Fibroblast of the conjunctiva (primary cell): ENCODE measurements at regions not wholly inside any gene's neighbourhood (a gene's known extent, or its start where the extent isn't known, plus 50 kb on each side); places are given as distances from the start of the nearest gene placed in this dataset.
A peak's percentile ranks its signal among the peaks of the same experiment; 100 is the strongest.

Source experiments
- DNase-seq: peaks from one replicate; pipeline ENCODE4 v3.0.0-alpha.2; 2010; ENCODE audit warnings: low read depth

DNA sequence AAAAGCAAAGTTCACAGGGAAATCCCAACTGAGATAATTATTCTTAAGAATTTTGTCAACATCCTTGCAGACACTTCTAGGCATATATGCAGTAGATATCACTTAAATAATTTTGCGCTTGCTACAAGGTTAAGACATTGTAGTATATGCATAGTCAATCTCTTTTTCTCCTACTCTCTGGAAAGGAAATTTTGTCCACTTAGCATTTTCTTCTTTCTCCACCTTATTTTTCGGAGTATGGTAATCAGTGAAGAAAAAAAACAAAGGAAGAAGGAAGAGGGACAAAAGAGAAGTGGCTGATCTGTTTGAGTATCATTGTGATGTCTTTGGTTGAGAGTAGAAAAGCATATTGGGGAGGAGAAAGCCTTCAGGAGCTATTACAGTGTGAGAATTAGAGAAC lies 104.6 kb downstream of the LACC1 start:
- no peak for DNase-seq

- no peak for DNase-seq
These were observed 105.8 kb downstream of the LACC1 start for GRCh38 chr13:43985422-43986072.

DNA sequence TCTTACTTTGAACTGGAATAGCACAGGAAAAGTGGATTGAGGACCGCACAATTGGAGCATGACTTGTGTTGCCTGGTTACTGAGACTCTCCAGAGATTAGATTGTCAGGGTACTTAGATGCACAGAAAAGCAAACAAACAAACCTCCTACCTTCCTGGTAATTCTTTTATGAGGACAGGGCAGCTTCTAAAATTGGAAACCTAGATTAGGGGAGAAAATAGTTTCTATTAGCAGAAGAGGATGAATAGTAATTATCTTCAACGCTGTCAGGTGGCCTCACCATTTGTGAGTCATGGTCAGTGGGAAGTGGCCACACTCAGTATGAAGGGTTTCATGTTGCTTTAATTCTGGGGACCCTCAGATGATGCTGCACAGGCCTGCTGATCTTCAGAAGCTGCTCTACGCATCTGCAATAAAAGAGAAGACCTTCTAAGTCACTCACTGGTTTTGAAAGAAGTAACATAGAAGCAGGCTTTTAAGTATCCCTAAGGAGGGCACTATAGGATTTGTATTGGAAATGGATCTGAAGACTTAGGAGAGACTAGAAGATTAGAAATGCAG lies 106.8 kb downstream of the LACC1 start:
- DNase-seq: no peak

DNA sequence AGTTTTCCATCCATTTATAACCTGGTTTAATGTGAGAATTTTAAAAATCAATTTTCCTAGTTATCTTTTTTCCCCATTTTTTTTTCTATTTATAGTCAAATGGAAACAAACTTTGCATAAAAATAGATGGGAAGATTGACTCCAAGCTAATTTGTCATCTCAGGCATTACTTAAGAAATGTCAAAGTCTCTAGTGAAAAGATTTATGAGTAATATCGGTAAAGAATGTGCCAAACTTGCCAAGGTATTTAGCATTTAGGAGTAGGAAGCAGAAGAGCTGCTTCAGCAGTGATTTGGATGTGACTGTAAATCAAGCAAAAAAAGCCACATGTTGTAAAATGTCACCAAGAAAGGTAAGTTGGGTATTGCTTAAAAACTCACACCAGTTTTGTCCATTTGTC lies 108.6 kb downstream of the LACC1 start:
- no peak for DNase-seq

GRCh38 chr13:43990021-43990420 lies 110.3 kb downstream of the LACC1 start:
- no peak for DNase-seq

DNA sequence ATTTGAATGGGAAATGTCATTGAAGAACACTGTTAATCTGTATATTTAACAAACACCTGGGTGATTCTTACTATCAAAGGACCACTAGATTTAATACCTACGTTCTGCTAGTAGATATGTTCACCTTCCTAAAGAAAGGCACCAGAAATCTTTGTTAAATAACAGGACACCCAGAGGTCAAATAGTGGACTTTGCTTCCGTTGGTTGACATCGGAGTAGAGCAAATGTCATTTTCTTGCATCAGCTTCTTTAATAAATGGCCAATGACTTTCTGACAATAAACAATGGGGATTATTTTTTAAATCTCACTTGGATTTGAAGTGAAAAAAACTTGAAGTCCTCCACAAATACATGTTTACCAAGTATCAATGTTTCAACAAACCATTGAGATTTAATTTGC lies 111.1 kb downstream of the LACC1 start:
- no peak for DNase-seq

DNA sequence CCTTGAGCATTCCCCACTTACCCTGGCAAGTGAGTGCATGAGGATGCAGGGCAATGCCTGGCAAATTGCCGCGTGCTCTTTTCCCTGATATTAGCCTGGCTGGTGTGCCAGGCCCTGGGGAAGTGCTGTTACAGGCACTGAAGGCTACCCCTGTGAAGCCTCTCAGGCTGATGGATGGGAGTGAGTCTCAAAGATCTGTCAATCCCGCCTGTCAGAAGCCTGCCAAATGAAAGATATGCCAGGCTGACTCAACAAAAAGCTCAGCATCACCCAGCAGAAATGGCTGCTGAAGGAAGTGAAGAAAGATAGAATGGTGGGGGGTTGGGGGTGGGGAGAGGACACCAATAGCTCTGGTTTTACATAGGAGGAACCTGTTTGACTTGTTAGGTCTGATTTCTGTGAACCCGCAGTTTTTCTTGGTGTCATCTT lies 112.1 kb downstream of the LACC1 start:
- DNase-seq: no peak

- no peak for DNase-seq
These were observed 112.5 kb downstream of the LACC1 start for GRCh38 chr13:43992211-43992610.

GRCh38 chr13:43994999-43995859 lies 115.5 kb downstream of the LACC1 start:
- no peak for DNase-seq

- DNase-seq: no peak
These were observed 116.5 kb downstream of the LACC1 start for GRCh38 chr13:43996221-43996620.

- no peak for DNase-seq
These were observed 123.8 kb downstream of the LACC1 start for GRCh38 chr13:44003481-44003880.

DNA sequence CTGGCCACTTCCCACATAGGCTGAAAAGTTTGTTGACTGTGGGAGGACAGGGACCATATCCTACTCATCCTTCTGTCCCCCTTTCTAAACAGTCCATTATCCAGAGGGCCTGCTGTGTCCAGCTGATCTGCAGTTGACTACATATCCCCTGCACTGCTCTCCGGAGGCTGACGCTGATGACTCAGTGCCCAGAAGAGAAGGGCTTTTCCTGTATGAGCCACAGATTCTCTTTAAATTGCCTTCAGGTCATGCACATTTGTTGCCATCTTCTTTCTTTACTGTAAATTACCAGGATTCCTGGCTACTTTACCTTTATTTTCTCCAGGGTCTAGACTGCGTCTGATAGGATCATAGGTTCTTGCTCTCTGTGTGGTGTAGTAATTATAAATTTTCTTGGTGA lies 125.2 kb downstream of the LACC1 start:
- DNase-seq: peak; percentile 8

DNA sequence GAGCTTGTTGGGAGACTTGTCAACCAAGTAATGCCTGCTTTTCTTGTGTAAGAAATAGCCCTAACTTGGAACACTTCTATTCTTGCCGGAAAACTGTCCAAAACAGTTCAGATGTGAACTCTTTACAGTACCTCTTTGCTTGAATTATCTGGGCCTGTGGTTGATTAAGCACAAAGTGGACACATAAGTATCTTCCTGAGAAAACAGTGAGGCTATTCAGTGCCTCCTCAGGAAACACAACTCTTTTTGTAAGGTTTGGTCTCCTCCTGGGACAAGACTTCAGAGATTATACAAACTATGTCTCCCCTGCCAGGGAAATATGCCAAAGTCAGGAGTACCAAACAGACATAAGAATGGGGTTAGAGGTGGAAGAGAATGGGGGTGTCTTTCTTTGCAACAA lies 127.7 kb downstream of the LACC1 start:
- no peak for DNase-seq

- DNase-seq: no peak
These were observed 131.3 kb downstream of the LACC1 start for GRCh38 chr13:44011036-44011435.

DNA sequence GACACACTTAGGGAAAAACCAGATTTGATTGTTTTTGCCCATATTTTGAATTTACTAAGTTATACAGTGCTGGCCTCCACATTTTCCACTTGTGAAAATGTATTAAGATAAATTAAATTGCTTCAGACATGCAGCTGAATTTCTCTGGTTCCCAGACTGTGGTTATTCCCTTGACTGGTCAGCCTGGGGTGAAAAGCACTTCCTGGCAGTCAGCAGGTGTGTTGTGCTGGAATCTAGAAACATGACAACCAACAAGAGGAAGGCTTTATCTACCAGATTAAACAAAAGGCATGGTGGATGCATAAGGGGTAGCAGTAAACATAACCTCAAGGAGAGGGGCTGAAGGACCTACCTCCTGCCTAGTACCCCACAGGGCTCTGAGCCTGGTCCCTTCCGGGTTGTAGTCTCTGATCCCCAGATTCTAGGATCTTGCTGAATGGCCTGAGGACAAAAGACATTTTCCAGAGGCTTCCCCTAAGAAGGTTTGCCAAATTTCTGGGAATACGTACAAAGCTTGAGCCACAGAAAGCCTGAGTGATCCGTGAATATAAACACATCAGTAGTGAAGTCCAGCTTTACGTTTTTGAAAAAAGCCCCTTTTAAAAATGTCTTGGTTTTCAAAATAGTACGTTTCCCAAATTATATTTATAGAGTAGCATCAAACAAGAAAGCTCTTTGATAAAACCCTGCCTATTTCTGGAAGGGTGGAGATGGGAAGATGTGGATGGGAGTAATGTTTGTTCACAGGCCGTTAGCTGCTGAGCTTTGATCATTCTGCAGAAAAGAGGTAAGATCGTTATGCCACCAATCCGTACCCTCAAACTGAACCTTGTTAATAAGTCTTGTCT lies 133.4 kb downstream of the LACC1 start:
- no peak for DNase-seq

DNA sequence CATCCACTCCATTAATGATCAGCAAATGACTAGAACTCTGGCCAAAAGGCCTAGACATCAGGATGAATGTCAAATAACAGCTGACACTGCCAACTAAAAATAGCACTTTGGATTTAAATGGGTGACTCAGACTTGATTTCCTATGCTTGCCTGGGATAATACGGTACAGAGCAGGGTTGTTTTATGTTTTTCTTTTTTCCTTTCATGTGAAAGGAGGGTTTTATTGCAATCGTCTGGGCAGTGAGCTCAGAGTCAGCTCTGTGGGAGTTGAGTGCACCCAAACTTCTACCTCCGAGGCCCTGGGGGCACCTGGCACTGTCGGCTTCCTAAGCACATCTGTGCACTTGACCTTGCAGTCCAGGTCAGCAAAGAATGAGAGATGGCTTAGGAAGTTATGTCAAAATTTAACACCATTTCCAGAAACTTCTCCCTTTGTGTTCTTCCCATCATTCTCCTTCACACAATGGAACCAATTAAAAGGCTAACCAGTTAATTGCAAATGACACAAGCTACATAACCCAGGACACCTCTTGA lies 134.1 kb downstream of the LACC1 start:
- DNase-seq: peak; percentile 22

- no peak for DNase-seq
These were observed 134.8 kb downstream of the LACC1 start for GRCh38 chr13:44014501-44014900.

- DNase-seq: no peak
These were observed 135.4 kb downstream of the LACC1 start for GRCh38 chr13:44015118-44015517.

GRCh38 chr13:44015811-44016210 lies 136.1 kb downstream of the LACC1 start:
- no peak for DNase-seq

DNA sequence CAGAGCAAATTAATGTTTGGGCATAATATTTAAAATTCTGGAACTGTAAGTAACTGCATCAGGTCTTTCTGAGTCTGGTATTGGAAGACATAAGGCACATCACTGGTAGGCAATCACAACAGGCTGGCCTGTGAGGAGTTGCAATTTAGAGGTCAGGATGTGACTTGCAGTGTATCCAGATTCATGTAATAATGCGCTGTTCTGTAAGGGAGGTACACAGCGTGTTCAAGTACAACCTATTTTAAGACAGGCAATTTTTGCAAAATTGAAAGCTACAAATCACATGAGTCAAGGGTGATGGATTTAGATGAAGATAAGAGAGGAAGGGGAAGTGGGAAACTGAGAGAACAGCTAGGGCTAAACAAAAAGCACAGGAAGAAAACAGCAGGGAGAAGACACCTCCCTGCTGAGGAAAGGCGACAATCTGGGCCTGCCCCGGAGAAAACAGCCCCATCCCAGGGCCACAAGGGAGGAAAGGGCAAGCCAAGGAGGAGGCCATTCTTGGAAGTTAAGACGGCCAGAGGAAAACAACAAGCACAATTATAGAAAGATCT lies 138.1 kb downstream of the LACC1 start:
- DNase-seq: no peak

DNA sequence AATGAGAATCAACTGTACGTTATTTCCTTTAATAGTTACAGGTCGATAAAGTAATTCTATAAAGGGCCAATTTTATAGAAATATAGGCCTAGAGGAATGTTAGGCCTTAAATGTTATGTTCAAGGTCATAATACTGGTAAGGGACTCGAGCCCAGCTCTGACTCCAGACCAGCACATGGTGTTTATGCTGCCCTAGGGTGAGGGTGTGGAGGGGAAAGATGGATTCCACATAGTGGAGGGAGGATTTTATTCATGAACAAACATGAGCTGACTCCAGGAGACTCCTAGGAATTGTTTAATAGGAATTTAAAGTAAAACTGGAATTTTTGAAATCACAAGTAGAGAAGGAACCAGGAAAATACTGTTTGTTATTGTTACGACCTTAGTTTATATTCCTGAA lies 139.9 kb downstream of the LACC1 start:
- no peak for DNase-seq

DNA sequence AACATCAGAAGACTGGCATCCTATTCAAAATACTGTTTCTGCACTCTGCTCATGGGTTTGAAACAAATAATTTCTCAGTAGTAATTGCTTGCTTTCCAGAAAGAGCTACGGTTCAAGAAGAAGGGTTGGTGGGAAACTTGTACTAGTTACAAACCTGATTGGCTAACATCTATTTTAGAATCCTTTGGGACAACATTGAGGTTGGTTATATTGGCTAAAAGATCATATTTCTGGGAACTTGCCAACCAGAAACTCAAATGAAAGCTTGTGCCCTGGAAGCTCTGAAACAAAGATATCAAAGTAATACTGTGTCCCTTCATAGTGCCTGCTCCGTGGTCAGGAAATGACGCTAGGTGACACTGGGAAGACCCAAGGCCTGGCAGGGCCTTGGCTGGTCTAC lies 141.7 kb downstream of the LACC1 start:
- no peak for DNase-seq
